Ascending aorta (tissue), 2 donors: ENCODE measurements at regions not wholly inside any gene's neighbourhood (a gene's known extent, or its start where the extent isn't known, plus 50 kb on each side); places are given as distances from the start of the nearest gene placed in this dataset.
A peak's percentile ranks its signal among the peaks of the same experiment; 100 is the strongest.

ENCODE experiments used
- DNase-seq, 2 donors: peaks; one replicate each; pipeline ENCODE4 v3.0.0-alpha.2; 2019; ENCODE audit warnings: low spot score in 2 of 2
- H3K27ac ChIP-seq, 2 donors: fragments of 200-600 bp; sonication (generic); one replicate each; pipeline ENCODE4 v1.5.1; 2016 to 2017; ENCODE audit warnings: mild to moderate bottlenecking in 1 of 2
- H3K27me3 ChIP-seq: fragments of 200-600 bp; sonication (generic); one replicate; pipeline ENCODE4 v1.5.1; 2017
- H3K36me3 ChIP-seq, 2 donors: fragments of 200-600 bp; sonication (generic); one replicate each; pipeline ENCODE4 v1.5.1; 2016
- H3K4me1 ChIP-seq, 2 donors: fragments of 200-600 bp; sonication (generic); one replicate each; pipeline ENCODE4 v1.5.1; 2016 to 2017; ENCODE audit warnings: mild to moderate bottlenecking in 1 of 2
- H3K4me3 ChIP-seq, 2 donors: fragments of 200-600 bp; sonication (generic); one replicate each; pipeline ENCODE4 v1.5.1; 2016 to 2017; ENCODE audit warnings: mild to moderate bottlenecking in 1 of 2
- H3K9me3 ChIP-seq, 2 donors: fragments of 200-600 bp; sonication (generic); one replicate each; pipeline ENCODE4 v1.5.1; 2016
- intact Hi-C: fragments of 100-400 bp; cut with DNase I; formaldehyde crosslinking; loops from one replicate; pipeline ENCODE4 v1.15.1; 2023
- TF ChIP-seq, protein P1 (sequence below), 3 experiments: fragments of 200-600 bp in 2 of 3; fragments of 450-650 bp in 1 of 3; sonication (generic) in 2 of 3; IDR thresholded peaks; one replicate each; pipeline ENCODE4 v1.5.1; 2016 to 2019; ENCODE audit warnings: antibody characterized with exemption in 3 of 3, mild to moderate bottlenecking in 1 of 3, moderate library complexity in 1 of 3

- no peaks in the 10 kb centered on the region for H3K9me3 ChIP-seq
- DNase-seq: peak in 1 of 2 donors; percentile 22
- no peaks in the 10 kb centered on the region for H3K36me3 ChIP-seq
- H3K4me1 ChIP-seq: no peaks in the 10 kb centered on the region
- no peaks in the 10 kb centered on the region for H3K27me3 ChIP-seq
- H3K4me3 ChIP-seq: no peak overlapping the region
- TF ChIP-seq, protein P1, sequence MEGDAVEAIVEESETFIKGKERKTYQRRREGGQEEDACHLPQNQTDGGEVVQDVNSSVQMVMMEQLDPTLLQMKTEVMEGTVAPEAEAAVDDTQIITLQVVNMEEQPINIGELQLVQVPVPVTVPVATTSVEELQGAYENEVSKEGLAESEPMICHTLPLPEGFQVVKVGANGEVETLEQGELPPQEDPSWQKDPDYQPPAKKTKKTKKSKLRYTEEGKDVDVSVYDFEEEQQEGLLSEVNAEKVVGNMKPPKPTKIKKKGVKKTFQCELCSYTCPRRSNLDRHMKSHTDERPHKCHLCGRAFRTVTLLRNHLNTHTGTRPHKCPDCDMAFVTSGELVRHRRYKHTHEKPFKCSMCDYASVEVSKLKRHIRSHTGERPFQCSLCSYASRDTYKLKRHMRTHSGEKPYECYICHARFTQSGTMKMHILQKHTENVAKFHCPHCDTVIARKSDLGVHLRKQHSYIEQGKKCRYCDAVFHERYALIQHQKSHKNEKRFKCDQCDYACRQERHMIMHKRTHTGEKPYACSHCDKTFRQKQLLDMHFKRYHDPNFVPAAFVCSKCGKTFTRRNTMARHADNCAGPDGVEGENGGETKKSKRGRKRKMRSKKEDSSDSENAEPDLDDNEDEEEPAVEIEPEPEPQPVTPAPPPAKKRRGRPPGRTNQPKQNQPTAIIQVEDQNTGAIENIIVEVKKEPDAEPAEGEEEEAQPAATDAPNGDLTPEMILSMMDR (IDR thresholded peaks at IDR 0.05): no peak
- intact Hi-C loops: no loop called here
- H3K27ac ChIP-seq: no peak overlapping the region
Measured at GRCh38 chr6:168182908-168183612, 104.0 kb upstream of the FRMD1 start.

- no peak for DNase-seq
- TF ChIP-seq, protein P1 (IDR thresholded peaks at IDR 0.05): no peak
- H3K27ac ChIP-seq: no peak overlapping the region
- H3K9me3 ChIP-seq: no peaks in the 10 kb centered on the region
- no peaks in the 10 kb centered on the region for H3K27me3 ChIP-seq
- no peak overlapping the region for H3K4me3 ChIP-seq
- H3K36me3 ChIP-seq: no peaks in the 10 kb centered on the region
- intact Hi-C loops: no loop called here
- H3K4me1 ChIP-seq: no peaks in the 10 kb centered on the region
Measured at GRCh38 chr6:168182366-168182765, 103.4 kb upstream of the FRMD1 start.

DNA sequence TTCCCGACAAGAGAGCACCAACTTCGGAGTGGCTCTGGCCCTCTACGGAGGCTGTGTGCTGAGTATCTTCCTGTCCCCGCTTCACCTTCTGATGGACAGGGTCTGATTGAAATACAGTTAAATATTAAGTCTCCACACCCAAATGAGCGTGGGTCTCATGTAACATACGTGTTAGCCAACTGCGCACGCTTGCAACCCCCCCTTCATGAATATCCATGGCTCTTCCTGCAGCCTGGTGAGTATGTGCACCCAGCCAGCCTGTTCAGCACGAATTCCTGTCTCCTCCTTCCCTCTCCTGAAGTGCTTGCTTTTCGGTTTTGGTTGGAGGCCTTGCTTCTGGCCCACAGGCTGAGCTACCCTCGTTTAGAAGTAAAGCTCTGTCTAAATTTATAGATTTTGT lies 102.9 kb upstream of the FRMD1 start:
- TF ChIP-seq, protein P1 (IDR thresholded peaks at IDR 0.05): no peak
- no peak overlapping the region for H3K27ac ChIP-seq
- H3K9me3 ChIP-seq: no peaks in the 10 kb centered on the region
- no peak for DNase-seq
- H3K36me3 ChIP-seq: no peaks in the 10 kb centered on the region
- H3K4me1 ChIP-seq: no peaks in the 10 kb centered on the region
- intact Hi-C loops: no loop called here
- no peak overlapping the region for H3K4me3 ChIP-seq
- H3K27me3 ChIP-seq: no peaks in the 10 kb centered on the region

DNA sequence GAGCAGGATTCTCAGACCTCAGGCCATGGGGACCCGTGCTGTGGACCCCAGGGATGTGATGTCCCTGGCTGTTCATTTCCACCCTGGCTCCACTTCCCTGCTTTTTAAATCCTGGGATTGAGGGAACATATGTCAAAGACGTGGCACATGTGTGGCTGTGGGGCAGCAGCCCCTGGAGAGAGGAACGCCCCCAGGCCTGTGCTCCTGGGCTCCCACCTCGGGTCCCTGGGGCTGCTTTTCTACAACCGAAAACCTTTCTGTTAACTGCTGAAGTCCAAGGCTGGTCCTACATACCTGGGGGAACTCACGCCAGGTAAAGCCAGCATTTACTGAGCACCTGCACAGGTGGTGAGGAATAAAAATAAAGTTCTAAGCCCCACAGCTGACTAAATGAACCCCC lies 102.3 kb upstream of the FRMD1 start:
- TF ChIP-seq, protein P1 (IDR thresholded peaks at IDR 0.05): no peak

DNA sequence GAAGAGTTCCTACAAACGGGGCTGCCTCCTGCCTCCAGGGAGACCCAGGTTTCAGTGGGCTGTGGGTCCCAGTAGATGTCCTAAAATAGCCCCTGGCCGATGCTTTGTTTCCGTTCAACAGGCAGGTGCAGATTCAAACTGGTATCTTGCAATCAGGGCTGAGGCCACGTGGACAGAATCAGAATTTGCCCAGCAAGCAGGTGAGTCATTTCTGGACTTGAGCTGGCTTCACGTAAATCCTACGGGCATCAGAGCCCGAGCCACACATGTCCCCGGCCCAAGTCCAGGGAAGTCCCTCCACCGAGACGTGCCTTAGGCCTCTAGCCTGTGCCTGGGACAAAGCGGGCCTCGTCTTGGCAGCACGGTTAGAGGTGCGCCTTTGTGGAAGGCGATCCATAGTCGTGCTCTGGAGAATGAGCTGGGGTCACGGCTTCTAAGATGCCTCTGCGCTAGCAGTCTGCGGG lies 101.6 kb upstream of the FRMD1 start:
- H3K27me3 ChIP-seq: no peaks in the 10 kb centered on the region
- DNase-seq: peak in 1 of 2 donors; percentile 33
- H3K4me3 ChIP-seq: no peak overlapping the region
- no peaks in the 10 kb centered on the region for H3K36me3 ChIP-seq
- no peak overlapping the region for H3K27ac ChIP-seq
- intact Hi-C loops: no loop called here
- H3K9me3 ChIP-seq: no peaks in the 10 kb centered on the region
- TF ChIP-seq, protein P1 (IDR thresholded peaks at IDR 0.05): no peak
- no peaks in the 10 kb centered on the region for H3K4me1 ChIP-seq

More for the DNA sequence above, 102.3 kb upstream of the FRMD1 start:
- Histone ChIP-seq H3K4me3 (no peak overlapping the region), H3K9me3 (no peaks in the 10 kb centered on the region), H3K27me3 (no peaks in the 10 kb centered on the region), H3K27ac (no peak overlapping the region), H3K36me3 (no peaks in the 10 kb centered on the region), H3K4me1 (no peaks in the 10 kb centered on the region)
- DNase-seq: peak in 1 of 2 donors; percentile 30
- intact Hi-C loops: no loop called here
